Activated CD8-positive, alpha-beta memory T cell treated with anti-CD3 and anti-CD28 coated beads for 24 hours (primary cell): ENCODE measurements at regions not wholly inside any gene's neighbourhood (a gene's known extent, or its start where the extent isn't known, plus 50 kb on each side); places are given as distances from the start of the nearest gene placed in this dataset.
"Not testable (repeated sequence)": the region's sequence is repeated elsewhere in the genome, so short reads cannot be mapped to it uniquely, and the experiment has no call there.

ENCODE experiments used
- DNase-seq: peaks from one replicate; pipeline ENCODE4 v3.0.0-alpha.2; 2020

GRCh38 chr2:145399131-145399530 is 879.2 kb upstream of the ZEB2 start:
- no peak for DNase-seq

- no peak for DNase-seq
Observed at GRCh38 chr2:145394181-145394580, 874.3 kb upstream of the ZEB2 start.

GRCh38 chr2:145386973-145387372 is 867.1 kb upstream of the ZEB2 start:
- no peak for DNase-seq

GRCh38 chr2:145383961-145384360 is 864.0 kb upstream of the ZEB2 start:
- no peak for DNase-seq

- no peak for DNase-seq
Observed at GRCh38 chr2:145380436-145381017, 860.6 kb upstream of the ZEB2 start.

- no peak for DNase-seq
Observed at GRCh38 chr2:145379934-145380333, 860.0 kb upstream of the ZEB2 start.

GRCh38 chr2:145374165-145374564 is 854.2 kb upstream of the ZEB2 start:
- no peak for DNase-seq

- not testable (repeated sequence) for DNase-seq
Observed at GRCh38 chr2:145367334-145367733, 847.4 kb upstream of the ZEB2 start.

- no peak for DNase-seq
Observed at GRCh38 chr2:145366341-145366740, 846.4 kb upstream of the ZEB2 start.

- no peak for DNase-seq
Observed at GRCh38 chr2:145360129-145360790, 840.3 kb upstream of the ZEB2 start.

- no peak for DNase-seq
Observed at GRCh38 chr2:145359561-145359960, 839.6 kb upstream of the ZEB2 start.

GRCh38 chr2:145356056-145356455 is 836.1 kb upstream of the ZEB2 start:
- no peak for DNase-seq

- no peak for DNase-seq
Observed at GRCh38 chr2:145352484-145352883, 832.6 kb upstream of the ZEB2 start.

- DNase-seq: no peak
Observed at GRCh38 chr2:145351864-145352425, 832.0 kb upstream of the ZEB2 start.

GRCh38 chr2:145350011-145350410 is 830.1 kb upstream of the ZEB2 start:
- no peak for DNase-seq

GRCh38 chr2:145344076-145344724 is 824.3 kb upstream of the ZEB2 start:
- no peak for DNase-seq

- DNase-seq: no peak
Observed at GRCh38 chr2:145343287-145343686, 823.4 kb upstream of the ZEB2 start.

GRCh38 chr2:145341536-145341935 is 821.6 kb upstream of the ZEB2 start:
- DNase-seq: no peak

GRCh38 chr2:145339646-145340045 is 819.7 kb upstream of the ZEB2 start:
- no peak for DNase-seq

- DNase-seq: no peak
Observed at GRCh38 chr2:145332210-145332898, 812.4 kb upstream of the ZEB2 start.

GRCh38 chr2:145329971-145330370 is 810.1 kb upstream of the ZEB2 start:
- DNase-seq: no peak

- DNase-seq: no peak
Observed at GRCh38 chr2:145325485-145325884, 805.6 kb upstream of the ZEB2 start.

- DNase-seq: no peak
Observed at GRCh38 chr2:145324748-145325147, 804.8 kb upstream of the ZEB2 start.

- no peak for DNase-seq
Observed at GRCh38 chr2:145323512-145323911, 803.6 kb upstream of the ZEB2 start.
